ENCODE measurements at regions not wholly inside any gene's neighbourhood (a gene's known extent, or its start where the extent isn't known, plus 50 kb on each side); places are given as distances from the start of the nearest gene placed in this dataset.

DNA sequence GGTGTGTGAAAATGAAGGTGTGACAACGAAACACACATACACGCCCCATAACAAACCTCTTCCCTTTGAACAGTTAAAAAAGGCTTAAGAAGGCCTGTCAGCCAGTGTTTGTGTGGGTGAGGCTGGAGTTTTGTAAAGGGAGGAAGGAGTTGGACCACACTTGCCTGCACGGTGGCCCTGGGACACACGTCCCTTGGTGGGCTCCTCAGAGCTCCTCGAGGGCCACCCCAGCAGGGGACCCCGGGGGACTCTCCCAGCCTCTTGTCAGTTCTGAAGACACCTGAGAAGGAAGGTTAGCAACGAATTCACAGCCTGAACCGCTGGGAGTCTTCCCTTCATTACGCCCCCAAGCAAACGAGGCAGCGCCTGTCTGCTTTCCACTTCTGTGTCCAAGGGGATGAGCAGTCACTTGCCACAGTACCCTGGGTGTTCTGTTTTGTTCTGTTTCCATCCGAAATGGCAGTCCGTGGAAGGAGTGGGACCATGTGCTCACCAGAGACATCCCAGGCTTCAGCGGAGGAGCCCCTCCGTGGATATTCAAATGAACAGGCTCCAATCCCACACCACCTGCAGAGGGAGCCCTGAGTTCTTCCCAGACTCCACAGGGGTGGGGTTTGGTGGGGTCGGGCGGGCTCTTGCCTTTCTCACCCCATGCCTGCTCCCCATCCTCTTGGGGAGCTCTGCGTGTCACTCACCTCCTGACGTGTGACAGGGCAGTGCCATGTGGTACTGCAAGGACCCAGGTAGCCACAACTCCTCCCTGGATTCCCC lies 68.6 kb downstream of the NRN1 start:
- no peaks in the 10 kb centered on the region for H3K9me3 ChIP-seq (ENCODE audit: low read depth)
- H3K36me3 ChIP-seq = no peaks in the 10 kb centered on the region
- no peak overlapping the region for H3K27ac ChIP-seq
- no peak for TF ChIP-seq CTCF (IDR thresholded peaks at IDR 0.05; ENCODE audit: low read depth, low read length)
- no peak for DNase-seq (ENCODE audit: low read depth in 1 of 2, low spot score in 1 of 2)
- no peaks in the 10 kb centered on the region for H3K27me3 ChIP-seq
- no peaks in the 10 kb centered on the region for H3K4me1 ChIP-seq (ENCODE audit: low read depth)
- H3K4me3 ChIP-seq = no peak overlapping the region

- no peaks in the 10 kb centered on the region for H3K27me3 ChIP-seq
- no peaks in the 10 kb centered on the region for H3K36me3 ChIP-seq
- H3K9me3 ChIP-seq (ENCODE audit: low read depth) = no peaks in the 10 kb centered on the region
- TF ChIP-seq CTCF (IDR thresholded peaks at IDR 0.05; ENCODE audit: low read depth, low read length) = no peak
- no peak overlapping the region for H3K27ac ChIP-seq
- no peaks in the 10 kb centered on the region for H3K4me1 ChIP-seq (ENCODE audit: low read depth)
- H3K4me3 ChIP-seq = no peak overlapping the region
- no peak for DNase-seq (ENCODE audit: low read depth in 1 of 2, low spot score in 1 of 2)
These were observed 69.4 kb downstream of the NRN1 start for GRCh38 chr6:5937169-5937909.

DNA sequence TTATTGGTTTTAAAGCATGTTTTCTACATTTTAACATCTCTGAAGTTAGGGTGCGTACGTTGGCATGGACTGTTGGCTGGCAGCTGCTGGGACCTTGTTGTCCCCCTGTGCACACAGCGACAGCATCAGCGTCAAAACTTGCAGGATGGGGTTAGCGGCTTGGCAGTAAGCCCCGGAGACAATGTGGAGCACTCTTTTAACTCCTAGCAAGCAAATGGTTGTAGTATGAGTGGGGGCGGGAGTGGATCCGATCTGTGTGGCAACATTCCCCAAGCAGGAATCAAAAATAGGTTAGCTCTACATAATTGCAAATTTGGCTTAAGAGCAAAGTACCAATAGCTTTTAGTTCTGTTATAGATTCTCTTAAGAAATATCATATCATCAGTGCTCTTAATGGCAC lies 70.1 kb downstream of the NRN1 start:
- Histone ChIP-seq H3K9me3 (ENCODE audit: low read depth) (no peaks in the 10 kb centered on the region), H3K36me3 (no peaks in the 10 kb centered on the region), H3K27ac (no peak overlapping the region), H3K27me3 (no peaks in the 10 kb centered on the region), H3K4me3 (no peak overlapping the region), H3K4me1 (ENCODE audit: low read depth) (no peaks in the 10 kb centered on the region)
- TF ChIP-seq CTCF (IDR thresholded peaks at IDR 0.05; ENCODE audit: low read depth, low read length) = no peak
- peak in 1 of 2 donors; percentile 1 for DNase-seq (ENCODE audit: low read depth in 1 of 2, low spot score in 1 of 2)

- no peaks in the 10 kb centered on the region for H3K9me3 ChIP-seq (ENCODE audit: low read depth)
- H3K4me3 ChIP-seq = no peak overlapping the region
- no peak for TF ChIP-seq CTCF (IDR thresholded peaks at IDR 0.05; ENCODE audit: low read depth, low read length)
- H3K27me3 ChIP-seq = no peaks in the 10 kb centered on the region
- H3K36me3 ChIP-seq = no peaks in the 10 kb centered on the region
- peak in 1 of 2 donors; percentile 4 for DNase-seq (ENCODE audit: low read depth in 1 of 2, low spot score in 1 of 2)
- H3K27ac ChIP-seq = no peak overlapping the region
- no peaks in the 10 kb centered on the region for H3K4me1 ChIP-seq (ENCODE audit: low read depth)
These were observed 70.6 kb downstream of the NRN1 start for GRCh38 chr6:5936140-5936539.

DNA sequence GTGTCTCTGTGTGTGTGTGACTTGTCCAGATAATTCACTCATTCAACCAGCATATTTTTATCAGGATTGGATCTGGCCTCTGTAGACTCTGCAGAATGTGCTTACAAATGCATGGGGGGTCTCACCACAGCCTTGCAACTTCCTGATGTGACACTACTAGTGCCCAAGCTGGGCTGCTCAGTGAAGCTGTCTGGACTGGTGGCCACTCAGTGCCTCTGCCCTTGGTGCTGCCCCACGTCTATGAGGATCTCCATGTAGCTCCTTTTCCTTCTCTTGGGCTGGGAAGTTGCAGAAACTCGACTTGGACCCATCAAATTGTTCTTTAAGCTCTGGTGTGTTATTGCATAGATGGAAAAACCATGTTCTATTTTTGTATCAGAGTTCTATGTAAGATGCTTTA lies 75.8 kb downstream of the NRN1 start:
- H3K4me1 ChIP-seq (ENCODE audit: low read depth) = no peaks in the 10 kb centered on the region
- H3K27ac ChIP-seq = no peak overlapping the region

More for the DNA sequence above, 75.8 kb downstream of the NRN1 start:
- Histone ChIP-seq H3K27me3 (no peaks in the 10 kb centered on the region), H3K4me3 (no peak overlapping the region), H3K9me3 (ENCODE audit: low read depth) (no peaks in the 10 kb centered on the region), H3K36me3 (no peaks in the 10 kb centered on the region)
- DNase-seq (ENCODE audit: low read depth in 1 of 2, low spot score in 1 of 2) = no peak
- no peak for TF ChIP-seq CTCF (IDR thresholded peaks at IDR 0.05; ENCODE audit: low read depth, low read length)
